Vagina (tissue), 2 donors: ENCODE measurements at regions not wholly inside any gene's neighbourhood (a gene's known extent, or its start where the extent isn't known, plus 50 kb on each side); places are given as distances from the start of the nearest gene placed in this dataset.
"Not testable (repeated sequence)": the region's sequence is repeated elsewhere in the genome, so short reads cannot be mapped to it uniquely, and the experiment has no call there.

Experiments used
- POLR2A ChIP-seq, 2 donors: fragments of 450-650 bp; IDR thresholded peaks; one replicate each; pipeline ENCODE4 v1.6.1; 2017; ENCODE audit warnings: antibody characterized with exemption in 2 of 2, mild to moderate bottlenecking in 2 of 2, moderate library complexity in 2 of 2
- POLR2AphosphoS5 ChIP-seq, 2 donors: sonication (generic); formaldehyde crosslinking; IDR thresholded peaks; one replicate each; pipeline ENCODE4 v1.9.0; 2017; ENCODE audit warnings: antibody characterized with exemption in 2 of 2, mild to moderate bottlenecking in 2 of 2, low read depth in 1 of 2; ENCODE audit not compliant: insufficient read depth in 1 of 2
- TF ChIP-seq, protein P1 (sequence below), 3 experiments: fragments of 450-650 bp in 2 of 3; fragments of 200-600 bp in 1 of 3; sonication (generic) in 1 of 3; IDR thresholded peaks; one replicate each; pipeline ENCODE4 v1.5.1; 2017 to 2019; ENCODE audit warnings: antibody characterized with exemption in 3 of 3, mild to moderate bottlenecking in 2 of 3, moderate library complexity in 2 of 3

DNA sequence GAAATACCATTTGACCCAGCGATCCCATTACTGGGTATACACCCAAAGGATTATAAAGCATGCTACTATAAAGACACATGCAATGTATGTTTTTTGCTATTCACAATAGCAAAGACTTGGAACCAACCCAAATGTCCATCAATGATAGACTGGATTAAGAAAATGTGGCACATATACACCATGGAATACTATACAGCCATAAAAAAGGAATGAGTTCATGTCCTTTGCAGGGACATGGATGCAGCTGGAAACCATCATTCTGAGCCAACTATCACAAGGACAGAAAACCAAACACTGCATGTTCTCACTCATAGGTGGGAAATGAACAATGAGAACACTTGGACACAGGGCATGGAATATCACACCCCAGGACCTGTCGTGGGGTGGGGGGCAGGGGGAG is 558.1 kb downstream of the NTRK3 start:
- TF ChIP-seq, protein P1, sequence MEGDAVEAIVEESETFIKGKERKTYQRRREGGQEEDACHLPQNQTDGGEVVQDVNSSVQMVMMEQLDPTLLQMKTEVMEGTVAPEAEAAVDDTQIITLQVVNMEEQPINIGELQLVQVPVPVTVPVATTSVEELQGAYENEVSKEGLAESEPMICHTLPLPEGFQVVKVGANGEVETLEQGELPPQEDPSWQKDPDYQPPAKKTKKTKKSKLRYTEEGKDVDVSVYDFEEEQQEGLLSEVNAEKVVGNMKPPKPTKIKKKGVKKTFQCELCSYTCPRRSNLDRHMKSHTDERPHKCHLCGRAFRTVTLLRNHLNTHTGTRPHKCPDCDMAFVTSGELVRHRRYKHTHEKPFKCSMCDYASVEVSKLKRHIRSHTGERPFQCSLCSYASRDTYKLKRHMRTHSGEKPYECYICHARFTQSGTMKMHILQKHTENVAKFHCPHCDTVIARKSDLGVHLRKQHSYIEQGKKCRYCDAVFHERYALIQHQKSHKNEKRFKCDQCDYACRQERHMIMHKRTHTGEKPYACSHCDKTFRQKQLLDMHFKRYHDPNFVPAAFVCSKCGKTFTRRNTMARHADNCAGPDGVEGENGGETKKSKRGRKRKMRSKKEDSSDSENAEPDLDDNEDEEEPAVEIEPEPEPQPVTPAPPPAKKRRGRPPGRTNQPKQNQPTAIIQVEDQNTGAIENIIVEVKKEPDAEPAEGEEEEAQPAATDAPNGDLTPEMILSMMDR (IDR thresholded peaks at IDR 0.05), result not testable (repeated sequence)
- not testable (repeated sequence) for TF ChIP-seq POLR2A (IDR thresholded peaks at IDR 0.05); POLR2AphosphoS5 (IDR thresholded peaks at IDR 0.05; ENCODE audit: insufficient read depth in 1 of 2, low read depth in 1 of 2)
